K562 (cell line): ENCODE measurements at regions not wholly inside any gene's neighbourhood (a gene's known extent, or its start where the extent isn't known, plus 50 kb on each side); places are given as distances from the start of the nearest gene placed in this dataset.

Experiments
- ATAC-seq: fragments of 200-7000 bp; cut with Tn5 transposase; 3 replicates; pipeline ENCODE4 v1.9.1; 2020; ENCODE audit warnings: moderate library complexity
- BruUV-seq: library from RNA; stranded (reverse); fragments of 400-500 nt; replicated peaks from 2 replicates; lab custom pipeline; 2021; lab: Mats Ljungman, UMichigan
- CTCF ChIA-PET: fragments of 300-600 bp; formaldehyde crosslinking; extraction: SDS; loops from one replicate; lab custom pipeline; 2021; ENCODE audit warnings: low intra/inter-chr PET ratio; lab: Yijun Ruan, JAX
- POLR2A ChIA-PET: fragments of 300-600, 350-650 bp; sonication (Branson Sonifier 250); formaldehyde crosslinking; extraction: SDS; loops from one replicate; lab custom pipeline; 2021; ENCODE audit warnings: antibody characterized with exemption, inconsistent platforms; lab: Yijun Ruan, JAX
- DNase-seq, 4 experiments: peaks; one replicate each; pipeline versions ENCODE4 v3.0.0 to v3.0.0-alpha.2; 2011 to 2018; ENCODE audit warnings: low spot score in 3 of 4, mixed read lengths in 3 of 4; ENCODE audit errors: extremely low read depth in 1 of 4
- FAIRE-seq: peaks from 2 replicates; lab custom pipeline; 2011; peaks lifted over from hg19 to GRCh38; lab: Jason Lieb, UNC
- H2AFZ ChIP-seq: 2 replicates; pipeline ENCODE4 v1.6.0; 2011; ENCODE audit warnings: low read depth, low read length, control low read depth, inconsistent platforms
- H3K27ac ChIP-seq: fragments of 200-600 bp; 3 replicates; pipeline ENCODE4 v1.8.0; 2011; ENCODE audit warnings: low read depth, mild to moderate bottlenecking, control low read depth, inconsistent platforms, low read length, moderate library complexity, mixed read lengths; ENCODE audit errors: extremely low read depth
- H3K27me3 ChIP-seq, 2 experiments: fragments of 300-600 bp in 1 of 2; 2 replicates in 1 of 2; 3 replicates in 1 of 2; pipeline versions ENCODE4 v1.6.0 to v1.8.0; 2011; ENCODE audit warnings: inconsistent platforms in 2 of 2, low read length in 2 of 2, mild to moderate bottlenecking in 1 of 2, mixed read lengths in 1 of 2, moderate library complexity in 1 of 2; ENCODE audit not compliant: control insufficient read depth in 2 of 2, insufficient read depth in 2 of 2
- H3K36me3 ChIP-seq: fragments of 300-600 bp; 3 replicates; pipeline ENCODE4 v1.8.0; 2011; ENCODE audit warnings: mild to moderate bottlenecking, low read length, inconsistent platforms; ENCODE audit not compliant: control insufficient read depth, insufficient read depth
- H3K4me1 ChIP-seq, 2 experiments: fragments of 200-600 bp in 1 of 2; replicated peaks in 1 of 2; 2 replicates in 1 of 2; 3 replicates in 1 of 2; pipeline versions ENCODE4 v1.5.1 to v1.8.0; 2011; ENCODE audit warnings: inconsistent platforms in 2 of 2, low read length in 2 of 2, mild to moderate bottlenecking in 1 of 2, mixed read lengths in 1 of 2, moderate library complexity in 1 of 2; ENCODE audit not compliant: control insufficient read depth in 2 of 2, insufficient read depth in 2 of 2
- H3K4me2 ChIP-seq: 2 replicates; pipeline ENCODE4 v1.6.1; 2011; ENCODE audit warnings: low read length, control low read depth, inconsistent platforms, mixed read lengths; ENCODE audit not compliant: insufficient read depth
- H3K4me3 ChIP-seq: fragments of 200-600 bp; sonication (generic), shearing (Covaris generic); 2 replicates; pipeline ENCODE4 v1.5.1; 2016; ENCODE audit warnings: control low read depth, inconsistent platforms
- H3K79me2 ChIP-seq: fragments of 200-600 bp; 3 replicates; pipeline ENCODE4 v1.8.0; 2011; ENCODE audit warnings: low read length, inconsistent platforms; ENCODE audit not compliant: control insufficient read depth, insufficient read depth
- H3K9ac ChIP-seq, 2 experiments: 2 replicates each; pipeline versions ENCODE4 v1.6.0 to v1.6.1; 2011; ENCODE audit warnings: low read depth in 2 of 2, low read length in 2 of 2, control low read depth in 1 of 2, inconsistent platforms in 1 of 2, mild to moderate bottlenecking in 1 of 2, mixed read lengths in 1 of 2; ENCODE audit not compliant: insufficient read depth in 1 of 2
- H3K9me1 ChIP-seq: one replicate; pipeline ENCODE4 v1.6.0; 2011; ENCODE audit warnings: inconsistent platforms, mild to moderate bottlenecking, low read length, moderate library complexity; ENCODE audit not compliant: control insufficient read depth, insufficient read depth
- H3K9me3 ChIP-seq: replicated peaks from 2 replicates; pipeline ENCODE4 v1.5.1; 2011; ENCODE audit warnings: low read depth, low read length, inconsistent platforms; ENCODE audit not compliant: control insufficient read depth, insufficient read depth
- H4K20me1 ChIP-seq: replicated peaks from 2 replicates; pipeline ENCODE4 v1.6.1; 2011; ENCODE audit warnings: low read length, inconsistent platforms, mixed read lengths; ENCODE audit not compliant: control insufficient read depth, insufficient read depth
- BRF2 ChIP-seq: IDR thresholded peaks from 3 replicates; pipeline ENCODE4 v1.6.1; 2011; ENCODE audit warnings: borderline replicate concordance, mild to moderate bottlenecking; ENCODE audit not compliant: insufficient read length, insufficient read depth
- CBFB ChIP-seq: sonication (generic); formaldehyde crosslinking; IDR thresholded peaks from 2 replicates; pipeline ENCODE4 v1.4.0; 2020; ENCODE audit warnings: mild to moderate bottlenecking, missing genetic modification reagents
- CTBP1 ChIP-seq: fragments of 450-650 bp; IDR thresholded peaks from 2 replicates; pipeline ENCODE4 v1.6.1; 2016; ENCODE audit warnings: borderline replicate concordance
- FIP1L1 ChIP-seq: fragments of 200-400 bp; formaldehyde crosslinking; IDR thresholded peaks from 2 replicates; pipeline ENCODE4 v1.6.1; 2018; ENCODE audit warnings: mild to moderate bottlenecking, low read depth, low read length; ENCODE audit not compliant: poor library complexity, severe bottlenecking
- HES1 ChIP-seq: fragments of 450-650 bp; IDR thresholded peaks from 2 replicates; pipeline ENCODE4 v1.6.1; 2016; ENCODE audit warnings: low read depth, mild to moderate bottlenecking, moderate library complexity
- U2AF1 ChIP-seq: fragments of 200-400 bp; formaldehyde crosslinking; optimal IDR thresholded peaks from 2 replicates; pipeline ENCODE3; 2017; ENCODE audit warnings: mild to moderate bottlenecking, low read depth, low read length, moderate library complexity
- WGBS: fragments of 100-300 bp; shearing (Covaris generic); methylation state at CpG from one replicate; pipeline ENCODE4 v1.1.6; 2016; ENCODE audit warnings: low coverage, mixed read lengths; ENCODE audit not compliant: insufficient coverage; ENCODE audit errors: missing lambda C conversion rate; 5-methylcytosine and 5-hydroxymethylcytosine counted together
- in situ Hi-C: fragments of 300-500 bp; cut with MboI; formaldehyde crosslinking; loops from 4 replicates; pipeline ENCODE4 v1.15.0; 2018; ENCODE audit warnings: inconsistent platforms, mixed read lengths
- intact Hi-C: fragments of 100-400 bp; cut with micrococcal nuclease; formaldehyde crosslinking; loops from 2 replicates; pipeline ENCODE4 v1.14.2; 2022

DNA sequence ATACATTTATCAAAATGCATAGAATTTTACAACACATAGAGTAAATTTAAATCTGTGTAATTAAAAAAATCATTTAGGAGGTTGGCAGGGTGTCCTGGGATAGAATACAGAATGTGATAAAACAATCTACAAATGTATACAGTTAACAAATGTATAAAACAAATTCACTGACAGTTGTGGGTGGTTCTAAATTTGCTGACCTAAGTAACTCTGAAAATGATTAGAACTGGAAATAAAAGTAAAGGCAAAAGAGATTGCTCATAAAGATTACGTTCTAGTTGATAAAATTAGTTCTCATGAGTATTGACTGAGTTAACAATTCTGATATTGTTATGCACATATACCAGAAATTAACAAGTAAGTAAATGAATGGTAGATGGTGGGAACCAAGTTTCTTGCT lies 1827.3 kb upstream of the FLRT2 start:
- ChIA-PET POLR2A (no interaction called here), CTCF (no interaction called here)
- BruUV-seq, result no TSS peak
- H3K9ac ChIP-seq, result no peak overlapping the region
- in situ Hi-C loops (no loop called here), intact Hi-C loops (no loop called here)
- DNase-seq (no peak), FAIRE-seq (no peak), ATAC-seq (no peak)
- no peak overlapping the region for H3K27ac ChIP-seq
- 0% methylated on average over 1 of the region's 1 CpG for WGBS
- no peaks in the 10 kb centered on the region for H3K27me3 ChIP-seq
- H3K4me3 ChIP-seq, result no peak overlapping the region
- H3K9me3 ChIP-seq, result no peaks in the 10 kb centered on the region
- H3K4me2 ChIP-seq, result no peak overlapping the region
- H2AFZ ChIP-seq, result no peak overlapping the region
- TF ChIP-seq HES1, result no peak
- TF ChIP-seq BRF2, result no peak
- no peak for TF ChIP-seq CTBP1
- no peak for TF ChIP-seq CBFB (CRISPR knock-in tag)
- TF ChIP-seq U2AF1, result no peak
- TF ChIP-seq FIP1L1, result no peak
- no peaks in the 10 kb centered on the region for H3K79me2 ChIP-seq
- H3K36me3 ChIP-seq, result no peaks in the 10 kb centered on the region
- no peaks in the 10 kb centered on the region for H3K9me1 ChIP-seq
- H3K4me1 ChIP-seq, result no peaks in the 10 kb centered on the region
- H4K20me1 ChIP-seq, result no peaks in the 10 kb centered on the region
